ENCODE measurements at regions not wholly inside any gene's neighbourhood (a gene's known extent, or its start where the extent isn't known, plus 50 kb on each side); places are given as distances from the start of the nearest gene placed in this dataset.
"Not testable (repeated sequence)": the region's sequence is repeated elsewhere in the genome, so short reads cannot be mapped to it uniquely, and the experiment has no call there.

DNA sequence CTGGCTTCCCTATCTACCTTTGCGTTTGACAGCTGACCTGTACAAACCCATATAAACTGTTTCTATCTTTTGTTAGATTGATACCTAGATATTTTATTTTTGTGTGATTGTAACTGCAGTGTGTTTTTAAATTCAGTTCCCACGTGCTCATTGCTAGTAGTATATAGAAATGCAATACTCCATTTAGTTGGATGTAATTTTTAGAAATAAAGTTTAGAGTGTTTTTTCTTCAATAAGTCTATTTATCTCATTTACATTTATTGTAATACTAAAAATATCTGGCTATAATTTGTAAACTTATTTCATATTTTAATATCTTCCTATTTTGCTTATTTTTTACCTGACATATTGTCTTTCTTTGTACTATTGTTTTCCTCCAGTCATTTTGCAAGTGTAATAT lies 329.7 kb upstream of the ADARB2 start:
- ATAC-seq: no peak

GRCh38 chr10:2054728-2055127 lies 317.4 kb upstream of the ADARB2 start:
- ATAC-seq: no peak

DNA sequence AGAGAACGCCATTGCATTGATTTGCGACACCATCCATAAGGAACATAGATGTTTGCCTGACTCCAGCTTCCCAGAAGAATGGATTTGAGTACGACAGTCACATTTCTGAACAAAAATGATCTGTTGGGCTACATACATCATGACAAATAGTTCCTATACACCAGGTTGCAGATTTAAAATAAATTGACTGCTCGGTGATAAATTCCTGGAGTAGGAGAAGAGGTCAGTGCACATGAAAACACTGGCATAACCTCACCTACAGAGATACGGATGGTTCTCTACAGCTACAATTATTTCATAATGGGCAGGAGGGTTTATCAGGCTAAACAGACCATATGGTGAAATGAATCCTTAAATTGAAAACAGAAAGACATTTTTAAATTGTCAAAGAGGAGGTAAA lies 316.5 kb upstream of the ADARB2 start:
- no peak for ATAC-seq

- no peak for ATAC-seq
Measured at GRCh38 chr10:2051108-2051507, 313.8 kb upstream of the ADARB2 start.

DNA sequence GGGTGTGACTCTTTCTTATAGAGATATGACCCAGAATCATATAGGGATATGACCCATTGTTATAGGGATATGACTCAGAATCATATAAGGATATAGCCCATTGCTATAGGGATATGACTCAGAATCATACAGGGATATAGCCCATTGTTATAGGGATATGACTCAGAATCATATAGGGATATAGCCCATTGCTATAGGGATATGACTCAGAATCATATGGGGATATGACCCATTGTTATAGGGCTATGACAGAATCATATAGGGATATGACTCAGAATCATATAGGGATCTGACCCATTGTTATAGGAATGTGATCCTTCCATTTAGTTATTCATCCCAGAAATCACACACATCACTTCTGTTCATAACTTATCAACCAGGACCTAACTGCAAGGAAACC lies 312.2 kb upstream of the ADARB2 start:
- ATAC-seq: peak; percentile 20

DNA sequence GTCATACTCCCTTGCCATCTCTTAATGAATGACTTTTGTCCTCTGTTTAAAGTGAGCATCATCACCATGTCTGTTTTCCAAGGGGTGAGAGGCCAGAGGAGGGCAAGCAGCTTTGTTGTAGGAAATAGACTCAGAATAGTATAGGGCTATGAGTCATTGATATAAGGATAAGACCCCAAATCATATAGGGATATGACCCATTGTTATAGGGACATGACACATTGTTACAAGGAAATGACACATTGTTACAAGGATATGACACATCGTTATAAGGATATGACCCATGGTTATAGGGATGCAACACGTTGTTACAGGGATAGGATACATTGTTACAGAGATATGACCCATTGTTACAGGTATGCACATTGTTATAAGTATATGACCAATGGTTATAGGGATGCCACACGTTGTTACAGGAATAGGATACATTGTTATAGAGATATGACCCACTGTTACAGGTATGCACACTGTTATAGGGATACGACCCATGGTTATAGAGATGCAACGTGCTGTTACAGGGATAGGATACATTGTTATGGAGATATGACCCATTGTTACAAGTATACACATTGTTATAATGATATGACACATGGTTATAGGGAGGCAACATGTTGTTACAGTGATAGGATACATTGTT lies 311.1 kb upstream of the ADARB2 start:
- ATAC-seq: no peak

DNA sequence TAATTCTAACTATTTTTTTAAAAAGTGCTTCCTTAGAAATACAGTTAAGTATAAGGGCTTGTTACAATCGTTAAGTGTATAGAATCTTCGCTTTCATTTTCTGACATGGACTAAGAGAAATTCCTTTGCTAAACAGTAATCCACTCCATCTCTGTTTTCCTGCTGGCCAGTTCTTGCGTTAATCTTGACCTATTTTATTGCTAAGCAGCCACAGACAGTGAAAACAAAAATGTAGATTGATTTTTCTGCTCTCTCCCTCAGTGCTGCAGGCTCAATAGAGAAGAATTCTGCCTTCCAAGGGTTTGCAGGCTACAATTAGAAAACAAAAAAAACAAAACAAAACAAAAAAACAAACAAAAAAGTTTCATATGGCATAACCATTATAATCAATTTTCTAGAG lies 310.4 kb upstream of the ADARB2 start:
- no peak for ATAC-seq

DNA sequence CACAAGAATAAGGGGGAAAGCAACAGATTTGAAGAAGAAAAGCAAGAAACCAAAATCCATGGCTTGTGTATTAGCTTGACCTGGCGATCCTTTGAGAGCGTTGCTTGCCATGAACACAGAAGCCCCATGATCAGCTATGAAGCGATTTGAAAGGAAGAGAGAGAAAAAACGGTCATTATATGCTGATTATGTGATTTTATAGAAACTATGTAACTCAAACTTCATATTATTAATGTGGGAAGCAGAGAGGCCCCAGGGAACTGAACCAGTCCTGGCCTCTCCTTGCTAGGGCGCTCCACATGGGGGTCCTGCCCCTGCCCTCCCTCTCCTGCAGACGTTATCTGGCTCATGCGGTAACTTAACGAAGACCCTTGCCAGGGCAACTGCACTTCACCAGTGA lies 306.1 kb upstream of the ADARB2 start:
- no peak for ATAC-seq

DNA sequence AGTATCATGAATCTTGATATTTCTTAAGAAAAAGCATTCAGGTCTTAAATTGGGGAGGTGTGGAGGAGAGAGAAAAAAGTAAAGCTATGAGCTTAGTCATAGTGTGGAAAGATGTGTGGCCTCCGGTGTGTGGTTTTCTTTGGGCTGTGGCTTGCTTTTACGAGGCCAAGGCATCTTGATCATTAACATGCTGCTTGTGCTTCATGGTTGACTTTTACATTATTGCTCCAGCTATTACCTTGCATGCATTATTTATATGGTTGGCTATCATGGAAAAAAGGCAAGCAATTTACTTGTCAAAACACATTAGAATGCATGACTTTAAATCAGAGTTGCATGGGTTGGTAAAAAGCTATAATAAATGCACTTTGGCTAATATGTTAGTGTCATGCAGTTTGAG lies 300.7 kb upstream of the ADARB2 start:
- ATAC-seq: no peak

DNA sequence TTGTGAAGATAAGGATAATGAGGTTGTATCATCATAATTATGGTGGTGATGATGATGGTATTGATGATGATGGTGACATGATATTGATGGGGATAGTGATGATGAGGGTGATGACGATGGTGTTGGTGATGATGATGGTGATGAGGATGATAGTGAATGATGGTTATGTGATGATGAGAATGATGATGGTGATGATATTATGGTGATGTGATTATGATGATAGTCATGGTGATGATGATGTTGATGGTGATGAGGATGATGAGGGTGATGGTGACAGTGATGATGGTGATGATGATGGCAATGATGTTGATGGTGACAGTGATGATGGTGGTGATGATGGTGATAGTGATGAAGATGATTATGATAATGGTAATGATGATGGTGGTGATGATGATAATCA lies 299.9 kb upstream of the ADARB2 start:
- no peak for ATAC-seq

DNA sequence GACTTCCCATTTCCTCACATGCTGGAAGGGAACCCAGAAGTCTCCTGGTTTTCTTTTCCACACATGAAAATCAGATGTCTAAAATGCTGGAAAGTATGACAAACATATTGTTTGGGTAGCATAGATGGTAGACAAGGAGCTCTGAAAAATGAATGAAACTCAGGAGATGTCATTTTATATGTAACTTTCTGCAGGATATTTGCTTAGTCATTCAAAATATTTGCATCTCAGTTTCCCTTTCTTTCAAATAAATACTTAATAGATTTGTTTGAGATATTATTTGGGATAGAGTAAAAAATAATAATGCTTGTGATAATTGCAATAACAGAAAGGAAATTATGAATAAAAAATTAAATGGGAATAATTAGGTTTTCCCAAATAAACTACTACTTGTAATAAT lies 298.9 kb upstream of the ADARB2 start:
- no peak for ATAC-seq

DNA sequence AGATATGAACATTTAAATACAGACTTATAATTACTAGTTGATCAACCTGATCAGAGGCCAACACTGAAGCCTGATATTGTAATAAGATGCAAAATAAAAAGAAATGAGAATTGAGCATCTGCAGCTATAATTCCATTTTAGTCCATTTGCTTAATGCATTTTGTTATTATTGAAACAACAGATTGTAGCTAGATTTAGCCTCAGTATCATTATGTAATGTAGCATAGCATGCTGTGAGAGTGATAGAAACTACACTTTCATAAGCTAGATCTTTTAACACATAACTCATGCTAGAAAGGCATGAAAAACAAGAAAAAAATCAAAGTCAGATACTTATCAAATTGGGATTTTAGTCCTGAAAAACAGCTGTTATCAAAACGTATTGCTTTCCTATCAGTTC lies 292.7 kb upstream of the ADARB2 start:
- no peak for ATAC-seq

DNA sequence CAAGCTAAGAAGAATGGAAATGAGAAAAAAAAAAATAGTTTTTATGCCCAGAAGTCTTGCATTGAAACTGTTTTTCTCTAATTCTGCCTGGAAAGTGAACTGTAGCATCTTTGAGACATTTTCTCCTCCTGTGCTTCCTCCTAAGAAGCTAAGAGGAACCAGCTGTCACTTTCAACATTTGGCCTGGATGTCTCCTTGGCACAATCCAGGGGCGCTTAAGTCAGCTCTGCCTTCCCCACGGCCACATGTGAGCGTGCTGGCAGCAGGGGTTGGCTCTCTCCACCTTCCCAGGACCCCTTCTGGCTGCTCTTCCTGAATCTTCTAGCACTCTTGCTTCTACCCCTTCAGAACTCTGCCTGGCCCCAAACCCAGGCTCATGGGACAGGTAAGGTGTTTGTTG lies 289.6 kb upstream of the ADARB2 start:
- no peak for ATAC-seq

- ATAC-seq: not testable (repeated sequence)
Measured at GRCh38 chr10:2024750-2025149, 287.4 kb upstream of the ADARB2 start.

DNA sequence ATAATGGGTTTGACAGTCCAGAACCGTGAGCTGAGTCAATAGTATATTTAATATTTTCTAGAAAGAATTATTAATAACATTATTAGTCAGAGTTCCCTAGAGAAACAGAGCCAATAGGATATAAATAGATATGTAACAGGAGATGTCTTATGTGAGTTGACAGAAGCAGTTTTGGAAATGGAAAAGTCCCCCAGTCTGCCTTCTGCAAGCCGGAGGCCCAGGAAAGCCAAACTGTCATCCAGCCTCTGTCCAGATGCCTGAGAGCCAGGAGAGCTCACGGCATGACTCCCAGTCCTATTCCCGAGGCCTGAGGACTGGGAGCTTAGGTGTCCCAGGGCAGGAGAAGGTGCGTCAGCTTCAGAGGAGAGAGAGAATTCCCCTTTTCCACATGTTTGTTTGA lies 286.4 kb upstream of the ADARB2 start:
- ATAC-seq: no peak

GRCh38 chr10:2022401-2022800 lies 285.1 kb upstream of the ADARB2 start:
- no peak for ATAC-seq

GRCh38 chr10:2020836-2021235 lies 283.5 kb upstream of the ADARB2 start:
- ATAC-seq: no peak

GRCh38 chr10:2019803-2020202 lies 282.5 kb upstream of the ADARB2 start:
- ATAC-seq: no peak

DNA sequence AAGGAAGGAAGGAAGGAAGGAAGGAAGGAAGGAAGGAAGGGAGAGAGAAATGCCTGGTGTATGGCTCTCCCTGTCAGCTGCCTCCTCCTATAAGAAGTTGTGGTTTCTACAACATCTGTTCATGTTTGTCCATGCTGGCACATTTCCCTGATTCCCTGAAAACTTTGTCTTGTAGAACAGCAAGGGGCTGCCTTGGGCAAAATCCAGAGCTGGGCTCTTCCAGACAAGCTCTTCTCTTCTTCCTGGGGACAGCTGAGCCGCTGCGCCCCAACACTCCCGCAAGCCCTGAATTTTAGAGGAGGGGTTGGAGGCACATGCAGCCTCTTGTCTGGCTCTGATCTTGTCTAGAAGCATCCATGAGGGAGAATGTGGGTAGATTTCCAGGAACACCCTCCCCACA lies 282.0 kb upstream of the ADARB2 start:
- no peak for ATAC-seq

DNA sequence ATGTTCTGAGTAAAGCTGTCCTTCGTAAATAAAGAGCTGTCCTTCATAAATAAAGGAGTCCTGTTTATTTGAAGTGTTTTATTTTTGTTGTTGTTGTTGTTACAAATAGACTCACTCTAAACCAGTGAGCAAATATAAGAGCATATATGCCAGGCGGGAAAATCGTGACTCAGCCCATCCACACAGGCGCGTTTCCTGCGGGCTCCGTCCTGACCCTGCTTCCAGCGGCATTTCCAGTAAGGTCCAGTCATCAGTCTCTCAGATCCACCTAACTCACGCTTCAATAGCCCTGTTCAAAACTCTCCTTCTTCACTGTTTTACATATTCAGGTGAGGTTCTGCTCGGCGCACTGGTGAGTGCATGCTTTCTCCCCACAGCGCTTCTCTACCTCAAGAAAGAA lies 277.2 kb upstream of the ADARB2 start:
- no peak for ATAC-seq

DNA sequence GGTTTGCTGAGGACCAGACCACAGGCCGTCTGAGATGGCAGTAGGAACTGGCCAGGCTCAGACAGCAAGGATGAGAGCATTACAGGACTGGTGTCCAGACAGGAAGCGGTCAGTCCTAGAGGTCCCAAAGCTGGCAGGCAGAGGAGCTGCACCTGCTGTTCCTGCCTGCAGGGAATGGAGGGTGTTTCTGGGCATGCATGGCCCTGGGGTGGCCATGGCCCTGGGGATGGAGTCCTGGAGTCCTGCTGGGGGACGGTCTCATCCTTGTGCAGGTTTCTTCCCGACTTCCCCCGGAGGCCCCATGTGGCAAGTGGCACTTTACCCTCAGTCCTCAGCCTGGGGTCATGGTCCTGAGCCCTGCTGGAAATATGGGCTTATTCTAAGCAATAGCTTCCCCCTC lies 274.9 kb upstream of the ADARB2 start:
- ATAC-seq: no peak

DNA sequence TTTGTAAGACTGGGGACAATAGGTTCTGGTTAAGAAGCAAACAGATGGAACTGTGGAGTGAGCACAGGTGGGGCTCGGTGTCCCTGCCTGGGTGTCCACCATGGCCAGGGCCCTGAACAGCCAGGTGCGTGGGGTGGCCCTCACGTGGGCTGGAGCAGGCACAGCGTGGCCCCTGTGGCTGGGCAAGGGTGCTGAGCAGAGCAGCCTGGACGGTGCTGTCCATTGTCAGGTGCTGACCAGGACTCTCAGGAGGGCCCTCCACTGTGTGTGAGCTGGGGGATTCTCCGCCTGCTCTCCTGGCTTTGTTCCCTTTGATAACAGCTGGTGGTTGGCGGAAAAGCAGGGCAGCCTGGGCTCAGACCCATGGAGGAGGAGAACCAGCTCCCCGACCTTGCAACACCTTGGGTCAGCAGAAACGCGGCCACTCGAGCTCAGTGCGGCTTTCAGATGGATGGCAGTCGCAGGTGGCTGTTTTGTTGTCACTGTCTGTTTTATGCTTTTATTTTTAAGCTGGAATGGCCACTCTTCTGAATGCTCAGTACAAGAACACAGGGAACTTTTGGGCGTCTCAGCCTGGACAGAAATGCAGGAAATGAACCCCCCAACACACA lies 273.9 kb upstream of the ADARB2 start:
- no peak for ATAC-seq

- no peak for ATAC-seq
Measured at GRCh38 chr10:2005546-2005945, 268.2 kb upstream of the ADARB2 start.

DNA sequence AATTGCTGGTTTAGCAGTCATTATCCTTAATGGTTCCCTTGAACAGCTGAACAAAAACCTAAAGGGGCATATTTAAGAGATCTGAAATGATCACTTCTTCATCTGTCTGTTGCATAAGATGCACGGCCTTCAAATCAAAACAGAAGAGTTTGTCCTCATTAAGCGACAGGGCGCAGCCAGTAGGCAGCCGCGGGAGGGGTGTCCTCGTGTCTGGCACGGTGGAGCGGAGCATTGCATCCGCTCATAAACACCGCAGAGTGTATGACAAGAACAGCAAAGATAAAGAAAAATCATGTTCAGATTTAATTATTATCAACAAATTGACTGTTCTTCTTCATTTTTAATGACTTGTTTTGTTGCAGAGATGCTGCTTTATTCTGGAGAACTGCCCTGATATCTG lies 255.6 kb upstream of the ADARB2 start:
- no peak for ATAC-seq

DNA sequence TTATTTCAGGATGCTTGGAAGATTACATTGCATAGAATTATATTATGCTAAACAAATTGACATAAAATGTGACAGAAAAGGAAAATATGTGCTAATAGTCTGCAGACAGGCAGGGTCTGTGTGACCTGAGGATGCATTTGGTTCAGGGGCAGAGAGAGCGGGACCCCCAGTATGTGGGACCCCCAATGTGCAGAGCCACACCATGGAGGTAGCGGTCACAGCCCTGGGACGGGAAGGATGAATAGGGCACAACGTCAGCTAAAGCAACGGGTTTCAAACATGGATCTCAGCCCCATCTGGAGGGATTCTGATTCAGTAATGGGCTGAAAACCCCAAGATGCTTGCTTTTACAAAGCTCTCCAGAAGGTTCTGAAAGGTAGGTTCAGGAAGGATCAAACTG lies 251.8 kb upstream of the ADARB2 start:
- ATAC-seq: no peak

All from esophagus mucosa (tissue), 1 donor.